Effector memory CD4-positive, alpha-beta T cell (primary cell): ENCODE measurements at regions not wholly inside any gene's neighbourhood (a gene's known extent, or its start where the extent isn't known, plus 50 kb on each side); places are given as distances from the start of the nearest gene placed in this dataset.

Experiments
- DNase-seq, 3 donors: peaks; one replicate each; pipeline ENCODE4 v3.0.0-alpha.2; 2020
- H3K27ac ChIP-seq: 2 replicates; pipeline ENCODE4 v1.7.0; 2013; ENCODE audit warnings: mild to moderate bottlenecking, low read length, moderate library complexity; ENCODE audit not compliant: insufficient read depth, poor library complexity, severe bottlenecking
- H3K27me3 ChIP-seq: replicated peaks from 2 replicates; pipeline ENCODE4 v1.7.0; 2013; ENCODE audit warnings: mild to moderate bottlenecking, low read length; ENCODE audit not compliant: insufficient read depth, control insufficient read depth, poor library complexity, severe bottlenecking
- H3K36me3 ChIP-seq: 2 replicates; pipeline ENCODE4 v1.7.0; 2013; ENCODE audit warnings: mild to moderate bottlenecking, low read length, moderate library complexity; ENCODE audit not compliant: control insufficient read depth, insufficient read depth
- H3K4me1 ChIP-seq: 2 replicates; pipeline ENCODE4 v1.7.0; 2013; ENCODE audit warnings: low read length, mild to moderate bottlenecking; ENCODE audit not compliant: control insufficient read depth, insufficient read depth, poor library complexity, severe bottlenecking
- H3K4me3 ChIP-seq: 2 replicates; pipeline ENCODE4 v1.7.0; 2013; ENCODE audit warnings: low read length, low read depth, mild to moderate bottlenecking; ENCODE audit not compliant: insufficient read depth, poor library complexity, severe bottlenecking
- H3K9me3 ChIP-seq: 2 replicates; pipeline ENCODE4 v1.7.0; 2013; ENCODE audit warnings: mild to moderate bottlenecking, low read length, moderate library complexity; ENCODE audit not compliant: control insufficient read depth

DNA sequence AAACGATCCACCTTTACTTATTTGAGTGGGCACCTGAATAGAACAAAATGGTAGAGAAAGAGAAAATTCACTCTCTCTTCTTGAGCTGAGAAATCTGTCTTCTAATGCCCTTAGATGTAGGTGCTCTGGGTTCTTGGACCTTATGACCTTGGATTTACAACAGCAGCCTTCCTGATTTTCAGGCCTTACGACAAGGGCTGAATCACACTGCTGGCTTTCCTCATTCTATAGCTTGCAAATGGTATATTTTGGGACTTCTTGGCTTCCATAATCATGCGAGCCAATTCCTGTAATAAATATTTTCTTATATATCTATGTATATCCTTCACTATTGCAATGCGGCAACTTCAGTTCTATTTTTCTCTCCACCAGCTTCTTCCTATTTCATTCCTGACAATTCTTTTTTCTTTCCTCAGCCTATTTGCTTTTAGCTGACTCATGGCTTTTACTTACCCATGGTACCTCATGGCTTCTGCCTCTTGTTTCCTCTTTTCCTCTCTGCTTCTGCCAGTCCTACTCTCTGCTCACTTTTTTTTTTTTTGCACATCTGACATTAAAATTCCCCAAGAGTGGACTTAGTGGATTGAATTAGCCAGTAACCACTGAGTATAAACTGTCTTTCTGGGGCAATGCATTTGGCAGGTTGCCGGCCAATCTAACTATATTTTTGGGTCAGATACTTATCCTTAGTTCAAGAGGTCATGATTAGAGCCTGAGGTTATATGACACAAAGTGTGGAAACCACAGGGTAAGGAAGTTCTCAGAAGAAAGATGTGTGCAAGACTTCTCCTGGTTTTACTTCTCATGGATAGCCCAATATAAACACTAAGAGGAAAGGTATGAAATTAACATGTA, 359.5 kb downstream of the TMEM135 start:
- no peak overlapping the region for H3K4me3 ChIP-seq
- H3K4me1 ChIP-seq, result no peaks in the 10 kb centered on the region
- no peak for DNase-seq
- no peaks in the 10 kb centered on the region for H3K27me3 ChIP-seq
- no peak overlapping the region for H3K27ac ChIP-seq
- no peaks in the 10 kb centered on the region for H3K9me3 ChIP-seq
- H3K36me3 ChIP-seq, result no peaks in the 10 kb centered on the region

DNA sequence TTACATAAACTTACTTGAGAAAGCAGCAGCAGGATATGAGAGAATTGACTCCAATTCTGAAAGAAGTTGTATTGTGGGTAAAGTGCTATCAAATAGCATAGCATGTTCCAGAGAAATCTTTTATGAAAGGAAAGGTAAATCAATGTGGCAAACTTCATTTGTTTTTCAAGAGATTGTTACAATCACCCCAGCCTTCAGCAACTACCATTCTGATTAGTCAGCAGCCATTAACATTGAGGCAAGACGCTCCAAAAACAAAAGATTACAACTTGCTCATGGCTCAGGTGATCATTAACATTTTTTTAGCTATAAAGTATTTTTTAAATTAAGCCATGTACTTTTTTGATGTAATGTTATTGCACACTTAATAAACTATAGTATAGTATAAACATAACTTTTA, 357.2 kb downstream of the TMEM135 start:
- Histone ChIP-seq H3K27me3 (no peaks in the 10 kb centered on the region), H3K27ac (no peak overlapping the region), H3K4me3 (no peak overlapping the region), H3K9me3 (no peaks in the 10 kb centered on the region), H3K36me3 (no peaks in the 10 kb centered on the region), H3K4me1 (no peaks in the 10 kb centered on the region)
- no peak for DNase-seq

DNA sequence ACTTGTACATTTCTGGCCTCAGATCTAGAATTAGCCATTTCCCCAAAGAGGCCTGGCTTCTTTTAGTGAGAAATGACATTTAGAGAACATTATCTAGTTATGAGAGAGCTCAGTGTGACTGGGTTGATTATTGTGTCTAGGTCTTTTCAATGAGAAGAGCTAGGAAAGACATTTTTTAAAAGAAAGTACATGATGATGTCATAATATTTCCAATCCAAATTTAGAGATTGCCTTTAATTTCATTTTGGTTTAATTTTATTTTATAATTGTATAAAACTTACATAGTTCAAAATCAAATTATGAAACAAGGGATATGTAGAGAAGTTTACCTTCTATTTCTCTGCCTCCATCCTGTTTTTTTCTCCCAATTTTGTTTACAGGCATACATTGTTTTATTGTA, 354.9 kb downstream of the TMEM135 start:
- Histone ChIP-seq H3K27ac (no peak overlapping the region), H3K36me3 (no peaks in the 10 kb centered on the region), H3K27me3 (no peaks in the 10 kb centered on the region), H3K4me1 (no peaks in the 10 kb centered on the region), H3K9me3 (no peaks in the 10 kb centered on the region), H3K4me3 (no peak overlapping the region)
- DNase-seq, result no peak

DNA sequence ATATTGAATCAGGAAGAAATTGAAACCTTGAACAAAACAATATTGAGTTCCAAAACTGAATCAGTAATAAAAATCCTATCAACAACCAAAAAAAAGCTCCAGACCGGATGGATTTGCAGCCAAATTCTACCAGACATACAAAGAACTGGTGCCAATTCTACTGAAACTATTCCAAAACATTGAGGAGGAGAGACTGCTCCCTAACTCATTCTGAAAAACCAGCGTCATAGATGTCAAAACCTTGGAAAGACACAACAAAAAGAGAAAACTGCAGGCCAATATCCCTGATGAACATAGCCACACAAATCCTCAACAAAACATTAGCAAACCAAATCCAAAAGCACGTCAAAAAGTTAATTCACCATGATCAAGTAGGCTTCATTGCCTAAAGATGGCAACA, 353.8 kb downstream of the TMEM135 start:
- Histone ChIP-seq H3K27me3 (no peaks in the 10 kb centered on the region), H3K4me3 (no peak overlapping the region), H3K27ac (no peak overlapping the region), H3K9me3 (no peaks in the 10 kb centered on the region), H3K4me1 (no peaks in the 10 kb centered on the region), H3K36me3 (no peaks in the 10 kb centered on the region)
- no peak for DNase-seq

GRCh38 chr11:87384078-87384729, 346.5 kb downstream of the TMEM135 start:
- no peaks in the 10 kb centered on the region for H3K27me3 ChIP-seq
- no peak overlapping the region for H3K27ac ChIP-seq
- no peak for DNase-seq
- H3K36me3 ChIP-seq, result no peaks in the 10 kb centered on the region
- no peak overlapping the region for H3K4me3 ChIP-seq
- H3K4me1 ChIP-seq, result no peaks in the 10 kb centered on the region
- no peaks in the 10 kb centered on the region for H3K9me3 ChIP-seq

DNA sequence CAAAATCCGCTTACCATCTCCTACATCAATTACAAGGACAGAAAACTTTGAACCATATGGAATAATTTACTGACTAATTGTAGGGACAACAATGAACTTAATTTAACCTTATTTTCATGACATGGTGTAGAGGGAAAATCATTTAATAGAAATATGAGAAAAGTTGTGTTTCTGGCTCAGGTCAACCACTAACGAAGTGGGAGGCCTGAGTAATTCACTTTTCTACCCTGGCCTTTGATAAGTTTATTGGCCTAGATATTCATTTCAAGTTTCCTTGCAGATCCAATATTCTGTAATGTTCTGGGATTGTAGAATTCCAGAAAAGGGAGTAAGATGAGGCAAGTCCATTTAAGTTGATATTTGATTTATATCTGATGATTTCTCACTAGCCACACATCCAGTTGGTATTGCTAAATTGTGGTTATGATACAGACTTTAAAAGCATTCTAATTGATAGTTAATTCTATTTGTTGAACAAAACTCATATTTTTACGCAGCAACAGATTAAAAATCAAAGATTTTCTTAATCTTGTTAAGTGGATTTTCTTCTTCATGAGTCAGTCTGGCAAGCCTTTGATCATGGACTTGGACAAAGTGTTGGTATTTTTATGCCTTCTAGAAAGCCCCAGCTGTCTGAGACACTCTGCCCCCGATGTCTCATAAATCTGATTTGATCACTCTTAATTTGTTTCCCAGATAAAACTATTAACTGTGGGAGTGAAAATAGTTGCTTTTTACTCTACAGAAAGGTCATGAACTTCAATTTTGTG, 336.5 kb downstream of the TMEM135 start:
- Histone ChIP-seq H3K27me3 (no peaks in the 10 kb centered on the region), H3K9me3 (no peaks in the 10 kb centered on the region), H3K4me3 (no peak overlapping the region), H3K27ac (no peak overlapping the region), H3K4me1 (no peaks in the 10 kb centered on the region), H3K36me3 (no peaks in the 10 kb centered on the region)
- DNase-seq, result no peak
